ENCODE measurements at regions not wholly inside any gene's neighbourhood (a gene's known extent, or its start where the extent isn't known, plus 50 kb on each side); places are given as distances from the start of the nearest gene placed in this dataset.

GRCh38 chr18:7417727-7418126, 149.4 kb upstream of the PTPRM start:
- Histone ChIP-seq H3K9me3 (ENCODE audit: control insufficient read depth, insufficient read depth, low read depth, low read length) (no peaks in the 10 kb centered on the region), H3K27ac (ENCODE audit: extremely low read depth, low read depth, low read length) (no peak overlapping the region), H3K4me3 (ENCODE audit: low read depth, low read length) (no peak overlapping the region), H3K4me1 (ENCODE audit: control insufficient read depth, insufficient read depth, low read length) (no peaks in the 10 kb centered on the region), H3K36me3 (ENCODE audit: control insufficient read depth in 2 of 2, insufficient read depth in 1 of 2, low read length in 2 of 2) (no peaks in the 10 kb centered on the region)
- ChIA-PET POLR2A (no interaction called here), CTCF (interaction anchor here (1.2 kb wide), 1 partner anchor 35 kb away, joined by 3 read pairs; no protein-coding TSS in a partner anchor)
- TF ChIP-seq, protein P1, sequence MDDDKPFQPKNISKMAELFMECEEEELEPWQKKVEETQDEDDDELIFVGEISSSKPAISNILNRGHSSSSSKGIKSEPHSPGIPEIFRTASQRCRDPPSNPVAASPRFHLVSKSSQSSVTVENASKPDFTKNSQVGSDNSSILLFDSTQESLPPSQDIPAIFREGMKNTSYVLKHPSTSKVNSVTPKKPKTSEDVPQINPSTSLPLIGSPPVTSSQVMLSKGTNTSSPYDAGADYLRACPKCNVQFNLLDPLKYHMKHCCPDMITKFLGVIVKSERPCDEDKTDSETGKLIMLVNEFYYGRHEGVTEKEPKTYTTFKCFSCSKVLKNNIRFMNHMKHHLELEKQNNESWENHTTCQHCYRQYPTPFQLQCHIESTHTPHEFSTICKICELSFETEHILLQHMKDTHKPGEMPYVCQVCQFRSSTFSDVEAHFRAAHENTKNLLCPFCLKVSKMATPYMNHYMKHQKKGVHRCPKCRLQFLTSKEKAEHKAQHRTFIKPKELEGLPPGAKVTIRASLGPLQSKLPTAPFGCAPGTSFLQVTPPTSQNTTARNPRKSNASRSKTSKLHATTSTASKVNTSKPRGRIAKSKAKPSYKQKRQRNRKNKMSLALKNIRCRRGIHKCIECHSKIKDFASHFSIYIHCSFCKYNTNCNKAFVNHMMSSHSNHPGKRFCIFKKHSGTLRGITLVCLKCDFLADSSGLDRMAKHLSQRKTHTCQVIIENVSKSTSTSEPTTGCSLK (tag by site-specific recombination; IDR thresholded peaks at IDR 0.05): no peak
- TF ChIP-seq ZSCAN30 (tag by site-specific recombination; IDR thresholded peaks at IDR 0.05): no peak
- TF ChIP-seq ZNF292 (tag by site-specific recombination; IDR thresholded peaks at IDR 0.05; ENCODE audit: borderline replicate concordance, low read depth): no peak
- TF ChIP-seq OVOL3 (tag by site-specific recombination; IDR thresholded peaks at IDR 0.05): no peak
- TF ChIP-seq, protein P2, sequence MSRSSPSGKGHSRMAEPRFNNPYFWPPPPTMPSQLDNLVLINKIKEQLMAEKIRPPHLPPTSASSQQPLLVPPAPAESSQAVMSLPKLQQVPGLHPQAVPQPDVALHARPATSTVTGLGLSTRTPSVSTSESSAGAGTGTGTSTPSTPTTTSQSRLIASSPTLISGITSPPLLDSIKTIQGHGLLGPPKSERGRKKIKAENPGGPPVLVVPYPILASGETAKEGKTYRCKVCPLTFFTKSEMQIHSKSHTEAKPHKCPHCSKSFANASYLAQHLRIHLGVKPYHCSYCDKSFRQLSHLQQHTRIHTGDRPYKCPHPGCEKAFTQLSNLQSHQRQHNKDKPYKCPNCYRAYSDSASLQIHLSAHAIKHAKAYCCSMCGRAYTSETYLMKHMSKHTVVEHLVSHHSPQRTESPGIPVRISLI (tag by site-specific recombination; IDR thresholded peaks at IDR 0.05): no peak
- no peak for TF ChIP-seq YY2 (tag by site-specific recombination; IDR thresholded peaks at IDR 0.05)
- no peak for TF ChIP-seq ZNF560 (tag by site-specific recombination; IDR thresholded peaks at IDR 0.05; ENCODE audit: borderline replicate concordance)
- TF ChIP-seq PRDM2 (tag by site-specific recombination; IDR thresholded peaks at IDR 0.05; ENCODE audit: borderline replicate concordance): no peak
- TF ChIP-seq ZXDB (tag by site-specific recombination; IDR thresholded peaks at IDR 0.05): no peak
- TF ChIP-seq ZNF19 (tag by site-specific recombination; IDR thresholded peaks at IDR 0.05; ENCODE audit: low read depth): no peak
- TF ChIP-seq MYNN (tag by site-specific recombination; IDR thresholded peaks at IDR 0.05; ENCODE audit: borderline replicate concordance): no peak
- no peak for TF ChIP-seq ZNF785 (tag by site-specific recombination; IDR thresholded peaks at IDR 0.05)
- TF ChIP-seq, protein P3, sequence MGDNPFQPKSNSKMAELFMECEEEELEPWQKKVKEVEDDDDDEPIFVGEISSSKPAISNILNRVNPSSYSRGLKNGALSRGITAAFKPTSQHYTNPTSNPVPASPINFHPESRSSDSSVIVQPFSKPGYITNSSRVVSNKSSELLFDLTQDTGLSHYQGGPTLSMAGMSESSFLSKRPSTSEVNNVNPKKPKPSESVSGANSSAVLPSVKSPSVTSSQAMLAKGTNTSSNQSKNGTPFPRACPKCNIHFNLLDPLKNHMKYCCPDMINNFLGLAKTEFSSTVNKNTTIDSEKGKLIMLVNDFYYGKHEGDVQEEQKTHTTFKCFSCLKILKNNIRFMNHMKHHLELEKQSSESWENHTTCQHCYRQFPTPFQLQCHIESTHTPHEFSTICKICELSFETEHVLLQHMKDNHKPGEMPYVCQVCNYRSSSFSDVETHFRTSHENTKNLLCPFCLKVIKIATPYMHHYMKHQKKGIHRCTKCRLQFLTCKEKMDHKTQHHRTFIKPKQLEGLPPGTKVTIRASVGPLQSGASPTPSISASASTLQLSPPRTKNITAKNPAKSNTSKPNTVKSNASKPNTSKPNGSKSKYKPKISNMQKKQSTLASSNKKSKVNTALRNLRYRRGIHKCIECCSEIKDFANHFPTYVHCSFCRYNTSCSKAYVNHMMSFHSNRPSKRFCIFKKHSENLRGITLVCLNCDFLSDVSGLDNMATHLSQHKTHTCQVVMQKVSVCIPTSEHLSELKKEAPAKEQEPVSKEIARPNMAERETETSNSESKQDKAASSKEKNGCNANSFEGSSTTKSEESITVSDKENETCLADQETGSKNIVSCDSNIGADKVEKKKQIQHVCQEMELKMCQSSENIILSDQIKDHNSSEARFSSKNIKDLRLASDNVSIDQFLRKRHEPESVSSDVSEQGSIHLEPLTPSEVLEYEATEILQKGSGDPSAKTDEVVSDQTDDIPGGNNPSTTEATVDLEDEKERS (tag by site-specific recombination; IDR thresholded peaks at IDR 0.05): no peak
- TF ChIP-seq KLF10 (tag by site-specific recombination; IDR thresholded peaks at IDR 0.05): no peak
- TF ChIP-seq ZNF239 (tag by site-specific recombination; IDR thresholded peaks at IDR 0.05): no peak

Data from HEK293 (cell line).